ENCODE measurements at regions not wholly inside any gene's neighbourhood (a gene's known extent, or its start where the extent isn't known, plus 50 kb on each side); places are given as distances from the start of the nearest gene placed in this dataset.

DNA sequence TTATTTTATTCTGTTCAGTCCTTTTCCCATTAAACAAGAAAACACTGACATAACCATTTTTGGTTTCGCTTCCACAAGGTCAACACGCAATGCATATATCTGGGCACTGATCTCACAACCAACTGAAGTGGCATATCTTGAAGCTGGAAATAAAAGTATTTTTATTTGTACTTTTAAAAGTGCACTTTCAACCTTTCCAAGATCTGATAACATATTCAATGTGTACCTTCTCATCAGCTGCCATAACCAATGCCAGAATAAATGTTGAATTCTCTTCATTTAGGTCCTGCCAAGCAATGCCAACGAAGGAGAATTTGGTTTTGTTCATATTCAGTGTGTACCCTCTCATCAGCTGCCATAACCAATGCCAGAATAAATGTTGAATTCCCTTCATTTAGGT is 148.9 kb upstream of the CEP126 start:
- H4K20me1 ChIP-seq (ENCODE audit: insufficient read depth) = no peaks in the 10 kb centered on the region
- CTCF ChIA-PET = no interaction called here
- H2AFZ ChIP-seq (ENCODE audit: low read depth, low read length, poor library complexity, severe bottlenecking) = no peak overlapping the region

More for the DNA sequence above, 148.9 kb upstream of the CEP126 start:
- no peak overlapping the region for H3K9ac ChIP-seq (ENCODE audit: low read length)
- no TSS peak for BruUV-seq (replicated peaks)
- ATAC-seq = no peak
- no peaks in the 10 kb centered on the region for H3K9me2 ChIP-seq (ENCODE audit: insufficient read depth)
- H3K9me3 ChIP-seq (ENCODE audit: control insufficient read depth in 1 of 2, insufficient read depth in 1 of 2, low read depth in 1 of 2, low read length in 2 of 2) = 0 out of 4 replicates have a peak, but pooled peaks cover 0 to 3% of the 10 kb centered on the region in 2 experiments
- no peak overlapping the region for H3K27ac ChIP-seq (ENCODE audit: low read depth, low read length)
- ChIA-PET POLR2A (no interaction called here), RAD21 (ENCODE audit: low non-redundant PET in 1 of 2, low total read pairs in 2 of 2, uncharacterized antibody in 2 of 2, unreplicated experiment in 2 of 2) (no interaction called here)
- no peaks in the 10 kb centered on the region for H3K36me3 ChIP-seq (ENCODE audit: control insufficient read depth in 1 of 2, insufficient read depth in 2 of 2, low read length in 2 of 2)
- no peak for DNase-seq (ENCODE audit: low read depth, low spot score)
- H3K4me1 ChIP-seq (ENCODE audit: control insufficient read depth in 1 of 2, insufficient read depth in 2 of 2, low read length in 2 of 2) = peaks cover 4 to 9% of the 10 kb centered on the region in 2 experiments
- intact Hi-C loops (cut with micrococcal nuclease) = no loop called here
- TF ChIP-seq POLR2AphosphoS5 (IDR thresholded peaks at IDR 0.05; ENCODE audit: low read depth, low read length) (no peak), EZH2phosphoT487 (IDR thresholded peaks at IDR 0.05; ENCODE audit: borderline replicate concordance) (no peak), SP1 (IDR thresholded peaks at IDR 0.05; ENCODE audit: low read depth) (no peak), SIN3A (IDR thresholded peaks at IDR 0.05; ENCODE audit: low read depth) (no peak), POLR2A (IDR thresholded peaks at IDR 0.05; ENCODE audit: borderline replicate concordance, extremely low read depth, insufficient read depth, insufficient read length) (no peak), ELF1 (IDR thresholded peaks at IDR 0.05; ENCODE audit: borderline replicate concordance, low read depth) (no peak), SRF (IDR thresholded peaks at IDR 0.05; ENCODE audit: low read depth) (no peak), JUND (IDR thresholded peaks at IDR 0.05) (no peak), FOSL1 (IDR thresholded peaks at IDR 0.05; ENCODE audit: low read depth) (no peak), TCF7L2 (IDR thresholded peaks at IDR 0.05; ENCODE audit: borderline replicate concordance, extremely low read depth, insufficient read depth, insufficient read length) (no peak), EZH2 (IDR thresholded peaks at IDR 0.05) (no peak), CBX3 (IDR thresholded peaks at IDR 0.05; ENCODE audit: low read depth) (no peak), RAD21 (IDR thresholded peaks at IDR 0.05; ENCODE audit: low read depth) (no peak), ZFX (IDR thresholded peaks at IDR 0.05) (no peak)
- TF ChIP-seq, protein P1, sequence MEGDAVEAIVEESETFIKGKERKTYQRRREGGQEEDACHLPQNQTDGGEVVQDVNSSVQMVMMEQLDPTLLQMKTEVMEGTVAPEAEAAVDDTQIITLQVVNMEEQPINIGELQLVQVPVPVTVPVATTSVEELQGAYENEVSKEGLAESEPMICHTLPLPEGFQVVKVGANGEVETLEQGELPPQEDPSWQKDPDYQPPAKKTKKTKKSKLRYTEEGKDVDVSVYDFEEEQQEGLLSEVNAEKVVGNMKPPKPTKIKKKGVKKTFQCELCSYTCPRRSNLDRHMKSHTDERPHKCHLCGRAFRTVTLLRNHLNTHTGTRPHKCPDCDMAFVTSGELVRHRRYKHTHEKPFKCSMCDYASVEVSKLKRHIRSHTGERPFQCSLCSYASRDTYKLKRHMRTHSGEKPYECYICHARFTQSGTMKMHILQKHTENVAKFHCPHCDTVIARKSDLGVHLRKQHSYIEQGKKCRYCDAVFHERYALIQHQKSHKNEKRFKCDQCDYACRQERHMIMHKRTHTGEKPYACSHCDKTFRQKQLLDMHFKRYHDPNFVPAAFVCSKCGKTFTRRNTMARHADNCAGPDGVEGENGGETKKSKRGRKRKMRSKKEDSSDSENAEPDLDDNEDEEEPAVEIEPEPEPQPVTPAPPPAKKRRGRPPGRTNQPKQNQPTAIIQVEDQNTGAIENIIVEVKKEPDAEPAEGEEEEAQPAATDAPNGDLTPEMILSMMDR (IDR thresholded peaks at IDR 0.05 in 2 of 3, conservative IDR thresholded peaks at IDR 0.05 in 1 of 3; ENCODE audit: borderline replicate concordance in 1 of 3, insufficient read depth in 1 of 3, low read depth in 2 of 3, low read length in 2 of 3) = no peak
- TF ChIP-seq, protein P2, sequence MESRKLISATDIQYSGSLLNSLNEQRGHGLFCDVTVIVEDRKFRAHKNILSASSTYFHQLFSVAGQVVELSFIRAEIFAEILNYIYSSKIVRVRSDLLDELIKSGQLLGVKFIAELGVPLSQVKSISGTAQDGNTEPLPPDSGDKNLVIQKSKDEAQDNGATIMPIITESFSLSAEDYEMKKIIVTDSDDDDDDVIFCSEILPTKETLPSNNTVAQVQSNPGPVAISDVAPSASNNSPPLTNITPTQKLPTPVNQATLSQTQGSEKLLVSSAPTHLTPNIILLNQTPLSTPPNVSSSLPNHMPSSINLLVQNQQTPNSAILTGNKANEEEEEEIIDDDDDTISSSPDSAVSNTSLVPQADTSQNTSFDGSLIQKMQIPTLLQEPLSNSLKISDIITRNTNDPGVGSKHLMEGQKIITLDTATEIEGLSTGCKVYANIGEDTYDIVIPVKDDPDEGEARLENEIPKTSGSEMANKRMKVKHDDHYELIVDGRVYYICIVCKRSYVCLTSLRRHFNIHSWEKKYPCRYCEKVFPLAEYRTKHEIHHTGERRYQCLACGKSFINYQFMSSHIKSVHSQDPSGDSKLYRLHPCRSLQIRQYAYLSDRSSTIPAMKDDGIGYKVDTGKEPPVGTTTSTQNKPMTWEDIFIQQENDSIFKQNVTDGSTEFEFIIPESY (IDR thresholded peaks at IDR 0.05; ENCODE audit: extremely low read depth, insufficient replicate concordance, low read length) = no peak
- TF ChIP-seq, protein P3, sequence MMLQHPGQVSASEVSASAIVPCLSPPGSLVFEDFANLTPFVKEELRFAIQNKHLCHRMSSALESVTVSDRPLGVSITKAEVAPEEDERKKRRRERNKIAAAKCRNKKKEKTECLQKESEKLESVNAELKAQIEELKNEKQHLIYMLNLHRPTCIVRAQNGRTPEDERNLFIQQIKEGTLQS (IDR thresholded peaks at IDR 0.05) = no peak
- TF ChIP-seq, protein P4, sequence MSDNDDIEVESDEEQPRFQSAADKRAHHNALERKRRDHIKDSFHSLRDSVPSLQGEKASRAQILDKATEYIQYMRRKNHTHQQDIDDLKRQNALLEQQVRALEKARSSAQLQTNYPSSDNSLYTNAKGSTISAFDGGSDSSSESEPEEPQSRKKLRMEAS (IDR thresholded peaks at IDR 0.05) = no peak
- TF ChIP-seq, protein P5, sequence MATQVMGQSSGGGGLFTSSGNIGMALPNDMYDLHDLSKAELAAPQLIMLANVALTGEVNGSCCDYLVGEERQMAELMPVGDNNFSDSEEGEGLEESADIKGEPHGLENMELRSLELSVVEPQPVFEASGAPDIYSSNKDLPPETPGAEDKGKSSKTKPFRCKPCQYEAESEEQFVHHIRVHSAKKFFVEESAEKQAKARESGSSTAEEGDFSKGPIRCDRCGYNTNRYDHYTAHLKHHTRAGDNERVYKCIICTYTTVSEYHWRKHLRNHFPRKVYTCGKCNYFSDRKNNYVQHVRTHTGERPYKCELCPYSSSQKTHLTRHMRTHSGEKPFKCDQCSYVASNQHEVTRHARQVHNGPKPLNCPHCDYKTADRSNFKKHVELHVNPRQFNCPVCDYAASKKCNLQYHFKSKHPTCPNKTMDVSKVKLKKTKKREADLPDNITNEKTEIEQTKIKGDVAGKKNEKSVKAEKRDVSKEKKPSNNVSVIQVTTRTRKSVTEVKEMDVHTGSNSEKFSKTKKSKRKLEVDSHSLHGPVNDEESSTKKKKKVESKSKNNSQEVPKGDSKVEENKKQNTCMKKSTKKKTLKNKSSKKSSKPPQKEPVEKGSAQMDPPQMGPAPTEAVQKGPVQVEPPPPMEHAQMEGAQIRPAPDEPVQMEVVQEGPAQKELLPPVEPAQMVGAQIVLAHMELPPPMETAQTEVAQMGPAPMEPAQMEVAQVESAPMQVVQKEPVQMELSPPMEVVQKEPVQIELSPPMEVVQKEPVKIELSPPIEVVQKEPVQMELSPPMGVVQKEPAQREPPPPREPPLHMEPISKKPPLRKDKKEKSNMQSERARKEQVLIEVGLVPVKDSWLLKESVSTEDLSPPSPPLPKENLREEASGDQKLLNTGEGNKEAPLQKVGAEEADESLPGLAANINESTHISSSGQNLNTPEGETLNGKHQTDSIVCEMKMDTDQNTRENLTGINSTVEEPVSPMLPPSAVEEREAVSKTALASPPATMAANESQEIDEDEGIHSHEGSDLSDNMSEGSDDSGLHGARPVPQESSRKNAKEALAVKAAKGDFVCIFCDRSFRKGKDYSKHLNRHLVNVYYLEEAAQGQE (IDR thresholded peaks at IDR 0.05; ENCODE audit: low read depth) = no peak
- no peak overlapping the region for H3K4me3 ChIP-seq (replicated peaks in 1 of 2; ENCODE audit: low read depth in 1 of 2, low read length in 2 of 2)
- no peaks in the 10 kb centered on the region for H3K27me3 ChIP-seq (ENCODE audit: insufficient read depth, low read length)
- H3K79me2 ChIP-seq (ENCODE audit: insufficient read depth, low read length) = no peaks in the 10 kb centered on the region
- no peak overlapping the region for H3K4me2 ChIP-seq (ENCODE audit: low read length)
